ENCODE measurements at regions not wholly inside any gene's neighbourhood (a gene's known extent, or its start where the extent isn't known, plus 50 kb on each side); places are given as distances from the start of the nearest gene placed in this dataset.

- DNase-seq (ENCODE audit: low read depth) = no peak
- TF ChIP-seq CTCF (IDR thresholded peaks at IDR 0.05; ENCODE audit: insufficient read depth, low read depth, low read length, missing control alignments) = no peak
- H3K4me3 ChIP-seq (ENCODE audit: low read length) = no peak overlapping the region
Measured at GRCh38 chr10:6774406-6774805, 194.3 kb upstream of the PRKCQ start.

GRCh38 chr10:6771331-6771730 is 191.3 kb upstream of the PRKCQ start:
- no peak for TF ChIP-seq CTCF (IDR thresholded peaks at IDR 0.05; ENCODE audit: insufficient read depth, low read depth, low read length, missing control alignments)
- H3K4me3 ChIP-seq (ENCODE audit: low read length) = no peak overlapping the region
- DNase-seq (ENCODE audit: low read depth) = no peak

- peak; percentile 10 for DNase-seq (ENCODE audit: low read depth)
- no peak for TF ChIP-seq CTCF (IDR thresholded peaks at IDR 0.05; ENCODE audit: insufficient read depth, low read depth, low read length, missing control alignments)
- H3K4me3 ChIP-seq (ENCODE audit: low read length) = no peak overlapping the region
Measured at GRCh38 chr10:6770846-6771245, 190.8 kb upstream of the PRKCQ start.

GRCh38 chr10:6769704-6770417 is 189.8 kb upstream of the PRKCQ start:
- no peak for DNase-seq (ENCODE audit: low read depth)
- no peak overlapping the region for H3K4me3 ChIP-seq (ENCODE audit: low read length)
- no peak for TF ChIP-seq CTCF (IDR thresholded peaks at IDR 0.05; ENCODE audit: insufficient read depth, low read depth, low read length, missing control alignments)

- no peak for DNase-seq (ENCODE audit: low read depth)
- H3K4me3 ChIP-seq (ENCODE audit: low read length) = no peak overlapping the region
- no peak for TF ChIP-seq CTCF (IDR thresholded peaks at IDR 0.05; ENCODE audit: insufficient read depth, low read depth, low read length, missing control alignments)
Measured at GRCh38 chr10:6766131-6766801, 186.2 kb upstream of the PRKCQ start.

- DNase-seq (ENCODE audit: low read depth) = no peak
- H3K4me3 ChIP-seq (ENCODE audit: low read length) = no peak overlapping the region
- no peak for TF ChIP-seq CTCF (IDR thresholded peaks at IDR 0.05; ENCODE audit: insufficient read depth, low read depth, low read length, missing control alignments)
Measured at GRCh38 chr10:6763423-6763822, 183.3 kb upstream of the PRKCQ start.

- DNase-seq (ENCODE audit: low read depth) = no peak
- no peak overlapping the region for H3K4me3 ChIP-seq (ENCODE audit: low read length)
- TF ChIP-seq CTCF (IDR thresholded peaks at IDR 0.05; ENCODE audit: insufficient read depth, low read depth, low read length, missing control alignments) = no peak
Measured at GRCh38 chr10:6763001-6763400, 182.9 kb upstream of the PRKCQ start.

Measured in epithelial cell of esophagus (primary cell).